T-helper 2 cell (primary cell): ENCODE measurements at regions not wholly inside any gene's neighbourhood (a gene's known extent, or its start where the extent isn't known, plus 50 kb on each side); places are given as distances from the start of the nearest gene placed in this dataset.

Experiments
- DNase-seq, 5 experiments: peaks; one replicate each; pipeline versions ENCODE4 v3.0.0 to v3.0.0-alpha.2; 2012 to 2022

GRCh38 chr19:31502536-31503170 lies 153.4 kb upstream of the TSHZ3 start:
- no peak for DNase-seq

DNA sequence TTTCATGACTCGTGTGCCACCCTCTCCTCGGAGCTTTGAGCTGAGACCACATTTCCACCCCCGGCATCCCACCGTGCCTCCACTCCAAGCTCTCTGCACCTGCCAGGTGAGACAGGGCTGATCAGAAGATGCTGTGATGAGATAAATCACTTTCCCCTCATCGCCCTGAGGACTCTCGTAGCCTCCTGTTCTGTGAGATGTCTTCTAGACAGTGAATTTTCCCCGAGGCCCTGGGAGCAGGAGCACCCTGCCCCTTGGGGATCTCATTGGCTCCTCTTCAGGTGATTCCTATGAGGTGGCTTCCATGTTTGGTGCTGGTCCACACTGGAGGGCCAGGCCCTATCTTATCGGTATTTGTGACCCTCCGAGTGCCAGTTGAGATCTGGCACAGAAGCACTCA lies 154.0 kb upstream of the TSHZ3 start:
- DNase-seq, result no peak

GRCh38 chr19:31504221-31504620 lies 155.0 kb upstream of the TSHZ3 start:
- DNase-seq, result no peak

GRCh38 chr19:31505596-31505910 lies 156.3 kb upstream of the TSHZ3 start:
- no peak for DNase-seq

DNA sequence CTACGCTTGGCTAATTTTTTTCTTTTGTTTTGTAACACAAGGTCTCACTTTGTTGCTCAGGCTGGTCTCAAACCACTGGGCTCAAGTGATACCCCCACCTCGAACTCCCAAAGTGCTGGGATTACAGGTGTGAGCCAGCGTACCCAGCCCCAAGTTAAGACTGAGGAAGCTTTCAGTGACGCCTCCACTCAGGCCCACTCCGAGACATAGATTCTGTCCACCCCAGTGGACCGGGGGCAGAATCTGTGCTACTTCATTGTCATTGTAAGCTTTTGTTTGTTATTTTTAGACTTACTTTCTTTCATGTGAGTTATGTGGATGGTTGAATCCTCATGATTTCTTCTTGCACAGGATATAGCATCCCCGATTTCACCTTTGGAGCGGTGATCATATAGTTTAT lies 156.9 kb upstream of the TSHZ3 start:
- DNase-seq, result no peak

- DNase-seq, result no peak
These were observed 161.4 kb upstream of the TSHZ3 start for GRCh38 chr19:31510635-31511034.

GRCh38 chr19:31511098-31511497 lies 161.9 kb upstream of the TSHZ3 start:
- no peak for DNase-seq

- no peak for DNase-seq
These were observed 162.5 kb upstream of the TSHZ3 start for GRCh38 chr19:31511696-31512095.

- no peak for DNase-seq
These were observed 163.1 kb upstream of the TSHZ3 start for GRCh38 chr19:31512181-31512970.

DNA sequence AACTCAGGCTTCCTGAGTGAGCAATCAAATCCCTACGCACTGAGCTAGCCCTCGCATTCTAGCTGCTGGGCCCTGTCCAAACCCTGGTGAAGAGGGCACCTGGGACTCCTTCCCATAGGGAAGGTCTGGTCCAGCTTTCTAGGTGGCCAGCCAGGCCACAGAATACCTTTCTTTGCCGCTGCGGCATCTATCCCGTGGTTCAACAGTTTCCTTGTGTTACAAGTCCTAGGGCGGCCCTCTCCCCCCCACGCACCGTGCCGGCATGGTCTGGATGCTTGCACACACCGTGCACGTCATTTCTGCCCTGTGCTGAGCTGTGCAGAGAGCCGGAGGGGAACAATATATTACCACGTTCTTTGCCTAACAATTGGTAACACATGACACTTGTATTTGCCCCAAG lies 164.6 kb upstream of the TSHZ3 start:
- DNase-seq, result no peak

GRCh38 chr19:31515931-31516330 lies 166.7 kb upstream of the TSHZ3 start:
- DNase-seq, result no peak

DNA sequence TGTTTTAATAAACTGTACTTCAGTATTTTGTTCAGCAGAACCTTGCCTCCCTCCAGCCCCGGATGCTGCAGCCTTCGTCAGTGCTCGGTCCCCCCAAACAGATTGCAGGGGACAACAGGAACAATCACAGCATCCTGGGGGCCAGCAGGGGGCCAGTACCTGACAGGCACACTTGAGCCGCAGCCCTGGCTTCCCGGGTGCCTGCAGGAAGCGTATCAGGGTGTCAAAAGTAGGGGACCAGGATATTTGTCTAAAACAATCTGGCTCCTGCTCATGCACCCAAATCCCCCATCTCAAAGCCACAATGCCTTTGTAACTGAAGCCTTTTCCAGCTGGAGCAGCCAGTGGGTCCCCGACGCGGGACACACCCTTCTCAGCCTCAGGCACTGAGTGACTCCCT lies 167.5 kb upstream of the TSHZ3 start:
- DNase-seq, result no peak

- DNase-seq, result no peak
These were observed 168.3 kb upstream of the TSHZ3 start for GRCh38 chr19:31517224-31518180.

GRCh38 chr19:31518216-31519020 lies 169.2 kb upstream of the TSHZ3 start:
- DNase-seq, result no peak

DNA sequence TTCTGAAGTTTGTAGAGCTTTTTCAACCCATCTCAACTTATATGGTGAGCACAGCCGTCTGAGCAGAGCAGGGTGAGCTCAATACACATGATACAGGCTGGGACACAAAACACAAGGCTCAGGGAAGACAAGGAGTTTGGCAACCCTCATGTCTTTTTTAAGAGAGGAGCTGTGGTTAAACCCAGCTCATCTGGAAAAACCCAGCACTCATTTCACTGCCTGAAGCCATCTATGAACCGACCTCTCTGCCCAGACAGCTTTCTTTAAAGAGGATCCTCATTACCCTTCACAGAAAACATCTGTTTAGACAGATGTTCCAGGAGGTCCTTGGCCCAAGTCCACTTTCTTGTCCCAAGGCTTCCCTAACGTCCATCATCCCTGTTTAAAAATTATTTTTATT lies 170.0 kb upstream of the TSHZ3 start:
- no peak for DNase-seq

- DNase-seq, result no peak
These were observed 170.7 kb upstream of the TSHZ3 start for GRCh38 chr19:31519908-31520307.

GRCh38 chr19:31520633-31521032 lies 171.4 kb upstream of the TSHZ3 start:
- DNase-seq, result no peak

DNA sequence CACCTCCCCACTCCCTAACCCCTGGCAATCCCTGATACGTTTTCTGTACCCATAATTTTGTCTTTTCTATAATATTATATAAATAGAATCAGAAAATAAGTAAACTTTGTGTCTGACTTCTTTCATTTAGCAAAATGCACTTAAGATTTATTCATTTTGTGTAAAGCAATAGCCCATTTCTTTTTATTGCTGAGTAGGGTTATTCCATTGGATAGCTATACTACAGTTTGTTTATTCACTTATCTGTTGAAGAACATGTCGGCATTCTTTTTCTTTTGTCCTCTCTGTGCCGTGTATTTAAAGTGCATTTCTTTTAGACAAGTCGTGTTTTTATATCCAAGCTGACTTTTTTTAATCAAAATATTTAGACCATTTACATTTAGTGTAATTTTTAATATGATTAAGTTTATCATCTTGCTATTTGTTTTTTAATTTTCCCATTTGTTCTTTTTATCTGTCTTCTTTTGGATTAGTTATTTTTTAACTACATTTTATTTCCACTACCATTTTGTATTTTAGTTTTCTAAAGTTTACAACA lies 176.4 kb upstream of the TSHZ3 start:
- DNase-seq, result no peak

GRCh38 chr19:31527443-31527842 lies 178.2 kb upstream of the TSHZ3 start:
- no peak for DNase-seq

- no peak for DNase-seq
These were observed 179.0 kb upstream of the TSHZ3 start for GRCh38 chr19:31528261-31528660.

DNA sequence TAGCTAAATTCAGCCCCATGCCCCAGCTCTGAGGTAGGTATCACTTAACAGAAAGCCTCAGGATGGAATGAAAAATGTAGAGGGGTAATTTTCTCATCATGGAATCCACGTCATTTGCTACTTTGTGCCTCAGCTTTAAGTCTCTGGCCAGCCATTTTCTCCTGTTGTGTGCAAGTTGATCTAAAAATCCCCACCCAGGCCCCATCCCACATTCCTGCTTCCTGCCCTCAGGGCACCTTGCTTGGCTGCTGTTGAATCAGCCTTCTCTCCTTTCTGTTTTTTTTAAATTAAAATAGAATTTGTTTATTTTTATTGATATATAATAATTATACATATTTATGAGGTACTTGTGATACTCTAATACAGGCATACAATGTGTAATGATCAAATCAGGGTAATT lies 179.9 kb upstream of the TSHZ3 start:
- DNase-seq, result no peak

- DNase-seq, result no peak
These were observed 181.5 kb upstream of the TSHZ3 start for GRCh38 chr19:31530781-31531180.
